HEK293T (cell line): ENCODE measurements at regions not wholly inside any gene's neighbourhood (a gene's known extent, or its start where the extent isn't known, plus 50 kb on each side); places are given as distances from the start of the nearest gene placed in this dataset.

Experiments used
- ARNT ChIP-seq: fragments of 450-650 bp; IDR thresholded peaks from 2 replicates; pipeline ENCODE4 v1.6.1; 2017; ENCODE audit warnings: mild to moderate bottlenecking
- FOXK2 ChIP-seq: fragments of 450-650 bp; IDR thresholded peaks from 2 replicates; pipeline ENCODE4 v1.6.1; 2016; ENCODE audit warnings: mild to moderate bottlenecking
- FOXM1 ChIP-seq: fragments of 450-650 bp; IDR thresholded peaks from 2 replicates; pipeline ENCODE4 v1.6.1; 2017; ENCODE audit warnings: mild to moderate bottlenecking, borderline replicate concordance
- L3MBTL2 ChIP-seq: fragments of 450-650 bp; conservative IDR thresholded peaks from 2 replicates; pipeline ENCODE4 v1.6.1; 2016; ENCODE audit warnings: mild to moderate bottlenecking
- NFRKB ChIP-seq: fragments of 450-650 bp; IDR thresholded peaks from 2 replicates; pipeline ENCODE4 v1.6.1; 2016; ENCODE audit warnings: mild to moderate bottlenecking, moderate library complexity
- SP1 ChIP-seq: fragments of 450-650 bp; IDR thresholded peaks from 2 replicates; pipeline ENCODE4 v1.6.1; 2017
- SUZ12 ChIP-seq: fragments of 450-650 bp; IDR thresholded peaks from 2 replicates; pipeline ENCODE4 v1.6.1; 2016; ENCODE audit warnings: mild to moderate bottlenecking
- TARDBP ChIP-seq: fragments of 450-650 bp; IDR thresholded peaks from 2 replicates; pipeline ENCODE4 v1.6.1; 2016
- TF ChIP-seq, protein P1 (sequence below): fragments of 450-650 bp; IDR thresholded peaks from 2 replicates; pipeline ENCODE4 v1.6.1; 2016

DNA sequence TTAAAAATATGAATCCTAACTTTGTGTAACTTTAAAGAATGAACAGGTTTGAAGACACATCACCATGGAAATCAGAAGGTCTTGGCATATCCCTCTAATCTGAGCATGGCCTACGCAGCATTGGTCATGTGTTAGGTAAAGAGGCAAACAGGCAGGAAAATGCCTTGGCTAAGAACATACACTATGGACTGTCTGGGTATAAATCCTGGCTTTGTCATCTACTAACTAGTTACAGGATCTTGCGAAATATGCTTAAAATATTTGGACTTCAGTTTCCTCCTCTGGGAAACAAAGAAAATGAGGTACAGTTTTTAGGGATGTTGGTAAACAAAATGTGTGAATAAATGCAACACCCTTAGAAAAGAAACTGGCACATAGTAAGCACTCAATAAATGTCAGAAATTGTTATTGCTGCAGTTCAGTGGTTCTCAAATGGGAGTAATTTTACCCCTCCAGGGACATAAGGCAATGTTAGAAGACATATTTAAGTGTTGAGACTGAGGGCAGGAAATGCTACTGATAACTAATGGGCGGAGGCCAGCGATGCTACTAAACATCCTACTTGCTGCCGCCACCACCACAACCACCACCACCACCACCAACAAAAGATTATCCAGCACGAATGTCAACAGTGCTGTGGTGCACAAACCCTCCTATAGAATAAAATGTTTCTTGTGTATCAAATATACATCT is 770.8 kb upstream of the SOX9 start:
- TF ChIP-seq SUZ12 (no peak), FOXK2 (no peak), ARNT (no peak), SP1 (no peak), L3MBTL2 (no peak), NFRKB (no peak), FOXM1 (no peak), TARDBP (no peak)
- TF ChIP-seq, protein P1, sequence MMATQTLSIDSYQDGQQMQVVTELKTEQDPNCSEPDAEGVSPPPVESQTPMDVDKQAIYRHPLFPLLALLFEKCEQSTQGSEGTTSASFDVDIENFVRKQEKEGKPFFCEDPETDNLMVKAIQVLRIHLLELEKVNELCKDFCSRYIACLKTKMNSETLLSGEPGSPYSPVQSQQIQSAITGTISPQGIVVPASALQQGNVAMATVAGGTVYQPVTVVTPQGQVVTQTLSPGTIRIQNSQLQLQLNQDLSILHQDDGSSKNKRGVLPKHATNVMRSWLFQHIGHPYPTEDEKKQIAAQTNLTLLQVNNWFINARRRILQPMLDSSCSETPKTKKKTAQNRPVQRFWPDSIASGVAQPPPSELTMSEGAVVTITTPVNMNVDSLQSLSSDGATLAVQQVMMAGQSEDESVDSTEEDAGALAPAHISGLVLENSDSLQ = no peak
